ENCODE measurements at regions not wholly inside any gene's neighbourhood (a gene's known extent, or its start where the extent isn't known, plus 50 kb on each side); places are given as distances from the start of the nearest gene placed in this dataset.

DNA sequence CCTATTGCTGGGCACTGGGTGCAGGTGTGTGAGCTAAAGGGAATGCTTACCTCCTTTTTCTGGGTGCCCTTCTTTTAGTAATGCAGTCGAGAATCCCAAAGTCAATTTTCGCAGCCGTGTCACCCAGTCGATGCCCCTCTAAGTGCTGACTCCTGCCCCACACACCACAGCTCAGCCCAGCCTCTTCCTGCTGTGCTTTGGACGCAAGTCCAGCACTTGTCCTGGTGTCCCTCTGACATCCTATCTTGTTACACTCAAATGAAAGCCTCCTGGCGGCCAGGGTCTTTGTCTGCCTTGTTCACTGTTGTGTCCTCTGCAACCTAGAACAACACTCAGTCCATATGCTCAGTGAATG lies 58.5 kb upstream of the RUNX3 start:
- TF ChIP-seq, protein P1, sequence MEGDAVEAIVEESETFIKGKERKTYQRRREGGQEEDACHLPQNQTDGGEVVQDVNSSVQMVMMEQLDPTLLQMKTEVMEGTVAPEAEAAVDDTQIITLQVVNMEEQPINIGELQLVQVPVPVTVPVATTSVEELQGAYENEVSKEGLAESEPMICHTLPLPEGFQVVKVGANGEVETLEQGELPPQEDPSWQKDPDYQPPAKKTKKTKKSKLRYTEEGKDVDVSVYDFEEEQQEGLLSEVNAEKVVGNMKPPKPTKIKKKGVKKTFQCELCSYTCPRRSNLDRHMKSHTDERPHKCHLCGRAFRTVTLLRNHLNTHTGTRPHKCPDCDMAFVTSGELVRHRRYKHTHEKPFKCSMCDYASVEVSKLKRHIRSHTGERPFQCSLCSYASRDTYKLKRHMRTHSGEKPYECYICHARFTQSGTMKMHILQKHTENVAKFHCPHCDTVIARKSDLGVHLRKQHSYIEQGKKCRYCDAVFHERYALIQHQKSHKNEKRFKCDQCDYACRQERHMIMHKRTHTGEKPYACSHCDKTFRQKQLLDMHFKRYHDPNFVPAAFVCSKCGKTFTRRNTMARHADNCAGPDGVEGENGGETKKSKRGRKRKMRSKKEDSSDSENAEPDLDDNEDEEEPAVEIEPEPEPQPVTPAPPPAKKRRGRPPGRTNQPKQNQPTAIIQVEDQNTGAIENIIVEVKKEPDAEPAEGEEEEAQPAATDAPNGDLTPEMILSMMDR (IDR thresholded peaks at IDR 0.05) = no peak
- no peak for TF ChIP-seq POLR2A (IDR thresholded peaks at IDR 0.05)
